ENCODE measurements at regions not wholly inside any gene's neighbourhood (a gene's known extent, or its start where the extent isn't known, plus 50 kb on each side); places are given as distances from the start of the nearest gene placed in this dataset.
"Not testable (repeated sequence)": the region's sequence is repeated elsewhere in the genome, so short reads cannot be mapped to it uniquely, and the experiment has no call there.

DNA sequence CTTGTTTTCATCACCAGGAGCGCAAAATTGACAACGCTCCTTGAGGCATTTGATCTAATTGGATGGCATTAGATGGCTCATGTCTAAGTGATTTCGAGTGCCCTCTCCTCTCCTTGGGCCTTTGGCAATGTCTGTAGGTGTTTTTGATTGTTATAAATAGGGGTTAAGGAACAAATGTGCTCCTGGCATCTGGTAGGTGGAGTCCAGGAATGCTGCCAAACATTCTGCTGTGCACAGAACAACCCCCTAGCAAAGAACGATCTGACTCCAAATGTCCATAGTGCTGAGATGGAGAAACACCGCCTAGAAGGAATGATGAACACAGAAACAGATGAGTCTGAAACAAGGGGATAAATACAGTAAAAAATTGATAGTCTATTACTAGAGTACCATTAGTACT, 68.0 kb upstream of the C1QTNF9B start:
- Histone ChIP-seq H3K9me3 (no peaks in the 10 kb centered on the region), H3K36me3 (replicated peaks) (no peaks in the 10 kb centered on the region), H3K4me3 (no peak overlapping the region), H3K27me3 (ENCODE audit: low read depth) (no peaks in the 10 kb centered on the region), H3K4me1 (no peaks in the 10 kb centered on the region)
- in situ Hi-C loops (cut with MboI; ENCODE audit: low sequenced_read_pairs), result no loop called here
- DNase-seq (ENCODE audit: low spot score in 2 of 2), result no peak

DNA sequence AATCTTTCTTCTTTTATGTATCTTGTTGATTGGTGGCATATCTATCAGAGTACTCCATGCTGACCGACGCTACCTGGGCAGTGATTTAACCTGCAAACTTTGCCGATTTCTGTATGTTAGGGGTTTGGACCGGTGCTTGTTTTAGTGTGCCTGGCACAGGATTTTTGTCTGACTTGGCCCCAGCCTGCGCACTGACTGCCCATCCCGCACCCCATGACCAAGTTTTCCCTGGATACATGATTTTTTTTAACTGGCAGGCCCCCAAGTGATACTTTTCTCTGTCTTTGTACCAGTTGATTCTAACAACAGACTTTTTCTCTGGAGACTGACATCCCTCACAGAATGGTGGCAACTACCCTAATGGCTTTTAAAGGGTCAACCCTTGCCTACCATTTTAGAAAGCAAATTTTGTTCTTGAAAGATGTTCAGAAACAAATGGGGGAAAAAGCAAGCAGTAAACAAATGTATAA, 69.0 kb upstream of the C1QTNF9B start:
- in situ Hi-C loops (cut with MboI; ENCODE audit: low sequenced_read_pairs), result no loop called here
- Histone ChIP-seq H3K4me1 (no peaks in the 10 kb centered on the region), H3K9me3 (no peaks in the 10 kb centered on the region), H3K4me3 (no peak overlapping the region), H3K27me3 (ENCODE audit: low read depth) (no peaks in the 10 kb centered on the region), H3K36me3 (replicated peaks) (no peaks in the 10 kb centered on the region)
- no peak for DNase-seq (ENCODE audit: low spot score in 2 of 2)

DNA sequence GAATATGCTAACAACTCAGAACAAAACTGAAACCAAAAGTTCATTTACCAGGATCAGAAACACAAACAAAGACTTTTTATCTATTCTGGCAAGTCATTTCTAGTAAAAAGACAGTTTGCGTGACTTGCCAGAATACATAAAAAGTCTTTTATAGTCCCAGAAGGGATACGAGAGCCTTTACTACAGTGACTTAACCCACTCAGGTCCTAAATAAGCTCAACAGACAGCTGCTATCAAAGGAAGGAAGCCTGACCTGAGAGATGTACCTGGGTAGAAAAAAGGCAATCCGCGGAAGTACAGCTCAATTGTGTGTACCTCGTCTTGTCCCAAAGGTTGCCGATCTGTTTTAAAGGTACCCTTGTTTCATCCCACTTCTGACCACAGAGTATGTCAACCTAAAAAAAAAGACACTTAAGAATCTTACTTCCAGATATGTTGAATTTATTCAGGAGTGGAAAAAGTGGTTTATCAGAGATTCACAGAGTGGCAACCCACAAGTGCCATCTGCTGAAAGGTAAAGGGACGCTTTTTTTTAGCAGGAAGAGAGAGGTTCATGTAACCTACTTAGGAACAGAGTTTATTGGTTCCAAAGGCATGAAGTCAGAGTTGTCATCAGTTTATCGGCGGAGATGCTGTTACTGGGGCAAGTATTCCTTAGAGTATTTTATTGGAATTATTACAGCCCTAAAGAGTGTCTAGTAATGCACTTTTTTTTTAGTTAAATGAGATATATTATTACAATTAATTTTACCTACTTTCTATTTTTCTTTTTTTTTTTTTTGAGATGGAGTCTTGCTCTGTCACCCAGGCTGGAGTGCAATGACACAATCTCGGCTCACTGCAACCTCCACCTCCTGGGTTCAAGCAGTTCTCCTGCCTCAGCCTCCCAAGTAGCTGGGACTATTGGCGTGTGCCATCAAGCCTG, 69.7 kb upstream of the C1QTNF9B start:
- no peak for DNase-seq (ENCODE audit: low spot score in 2 of 2)
- Histone ChIP-seq H3K27me3 (ENCODE audit: low read depth) (no peaks in the 10 kb centered on the region), H3K4me3 (no peak overlapping the region), H3K36me3 (replicated peaks) (no peaks in the 10 kb centered on the region), H3K9me3 (no peaks in the 10 kb centered on the region), H3K4me1 (no peaks in the 10 kb centered on the region)
- in situ Hi-C loops (cut with MboI; ENCODE audit: low sequenced_read_pairs), result no loop called here

DNA sequence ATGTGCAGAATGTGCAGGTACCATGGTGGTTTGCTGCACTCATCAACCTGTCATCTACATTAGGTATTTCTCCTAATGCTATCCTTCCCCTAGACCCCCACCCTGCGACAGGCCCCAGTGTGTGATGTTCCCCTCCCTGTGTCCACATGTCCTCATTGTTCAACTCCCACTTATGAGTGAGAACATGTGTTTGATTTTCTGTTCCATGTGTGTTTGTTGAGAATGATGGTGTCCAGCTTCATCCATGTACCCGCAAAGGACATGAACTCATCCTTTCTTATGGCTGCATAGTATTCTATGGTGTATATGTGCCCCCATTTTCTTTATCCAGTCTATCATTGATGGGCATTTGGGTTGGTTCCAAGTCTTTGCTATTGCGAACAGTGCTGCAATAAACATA, 70.5 kb upstream of the C1QTNF9B start:
- in situ Hi-C loops (cut with MboI; ENCODE audit: low sequenced_read_pairs); DNase-seq (ENCODE audit: low spot score in 2 of 2); H3K9me3 ChIP-seq; H3K36me3 ChIP-seq (replicated peaks); H3K27me3 ChIP-seq (ENCODE audit: low read depth); H3K4me1 ChIP-seq; H3K4me3 ChIP-seq: not testable (repeated sequence)

DNA sequence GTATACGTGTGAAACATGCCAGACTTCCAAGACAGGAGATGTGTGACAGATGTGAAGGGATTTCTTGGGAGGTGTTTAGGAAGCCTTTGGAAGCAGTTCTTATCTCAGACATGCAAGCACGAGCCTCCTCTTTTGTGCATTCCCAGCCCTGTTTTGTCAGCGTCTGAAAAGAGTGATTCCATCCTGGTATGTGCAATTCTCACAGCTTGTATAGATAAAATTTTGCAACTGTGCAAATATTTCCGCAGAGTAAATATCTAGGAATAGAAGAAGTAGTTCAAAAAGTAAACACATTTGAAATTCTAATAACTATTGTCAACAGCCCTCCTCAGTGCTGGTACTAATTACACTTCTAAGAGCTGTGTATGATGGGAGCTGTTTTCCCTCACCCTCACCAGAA, 72.3 kb upstream of the C1QTNF9B start:
- H3K4me3 ChIP-seq, result no peak overlapping the region
- no peak for DNase-seq (ENCODE audit: low spot score in 2 of 2)
- in situ Hi-C loops (cut with MboI; ENCODE audit: low sequenced_read_pairs), result no loop called here

DNA sequence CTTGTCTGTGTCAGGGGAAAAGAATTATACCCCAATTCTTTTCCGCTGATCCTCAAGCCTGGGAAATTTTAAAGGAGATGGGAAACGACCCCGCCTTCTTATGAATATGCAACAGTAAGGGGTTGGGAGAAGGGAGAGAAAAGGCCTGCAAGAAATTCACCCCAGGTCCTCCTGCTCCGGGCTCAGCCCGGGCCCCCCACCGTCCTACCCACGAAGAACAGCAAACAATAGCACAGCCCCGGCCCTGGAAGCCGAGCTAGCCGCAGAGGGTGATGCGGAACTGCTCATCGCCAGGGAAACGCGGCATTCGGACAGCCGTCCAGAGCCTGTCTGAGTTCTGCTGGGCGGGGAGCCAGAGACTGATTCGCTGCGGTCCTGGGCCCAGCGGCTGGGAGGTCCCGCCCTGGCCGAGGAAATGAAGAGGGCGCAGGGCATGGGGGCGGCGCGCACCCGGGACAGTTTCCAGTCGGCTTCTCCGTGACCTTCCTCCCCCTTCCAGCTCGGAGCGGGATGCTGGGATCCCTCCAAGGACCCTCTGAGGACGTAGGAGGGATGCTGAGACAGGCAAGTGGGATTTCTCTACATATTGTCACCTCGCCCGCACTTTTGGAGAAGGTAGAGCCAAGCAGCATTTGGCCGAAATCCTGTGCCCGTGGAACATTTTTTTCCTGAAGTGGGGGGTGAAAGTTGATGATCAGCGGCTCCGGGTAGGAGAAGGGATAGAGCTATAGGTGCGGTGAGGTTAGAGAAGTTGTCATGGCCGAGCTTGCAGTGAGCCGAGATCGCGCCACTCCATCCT, 82.3 kb upstream of the C1QTNF9B start:
- no peaks in the 10 kb centered on the region for H3K36me3 ChIP-seq (replicated peaks)
- in situ Hi-C loops (cut with MboI; ENCODE audit: low sequenced_read_pairs), result no loop called here
- peak; percentile 17 to 66 for DNase-seq (ENCODE audit: low spot score in 2 of 2)
- H3K4me3 ChIP-seq, result peak overlapping the region; percentile 32
- H3K9me3 ChIP-seq, result no peaks in the 10 kb centered on the region
- H3K27me3 ChIP-seq (ENCODE audit: low read depth), result no peaks in the 10 kb centered on the region
- peaks cover 12% of the 10 kb centered on the region for H3K4me1 ChIP-seq

More for the DNA sequence above, 72.3 kb upstream of the C1QTNF9B start:
- Histone ChIP-seq H3K9me3 (no peaks in the 10 kb centered on the region), H3K36me3 (replicated peaks) (no peaks in the 10 kb centered on the region), H3K4me1 (no peaks in the 10 kb centered on the region), H3K27me3 (ENCODE audit: low read depth) (no peaks in the 10 kb centered on the region)

DNA sequence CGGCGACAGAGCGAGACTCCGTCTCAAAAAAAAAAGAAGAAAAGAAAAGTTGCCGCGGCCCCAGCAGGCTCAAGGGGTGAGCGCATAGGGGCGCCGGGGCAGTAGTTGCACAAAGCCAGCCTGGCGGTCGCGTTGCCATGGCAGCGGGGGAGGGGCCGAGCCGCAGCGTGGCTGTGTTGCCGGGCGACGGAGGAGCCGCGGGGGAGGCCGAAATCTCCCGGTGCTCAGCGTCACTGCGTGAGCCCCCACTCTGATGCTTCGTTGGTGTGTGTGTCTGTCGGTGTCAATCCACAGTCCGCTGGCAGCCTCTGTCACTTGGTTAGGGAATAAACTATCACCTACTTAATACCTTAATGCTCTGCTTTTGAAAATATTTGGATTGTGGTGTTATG, 82.9 kb upstream of the C1QTNF9B start:
- Histone ChIP-seq H3K4me3 (peak overlapping the region; percentile 32), H3K9me3 (no peaks in the 10 kb centered on the region), H3K36me3 (replicated peaks) (no peaks in the 10 kb centered on the region), H3K4me1 (peaks cover 12% of the 10 kb centered on the region), H3K27me3 (ENCODE audit: low read depth) (no peaks in the 10 kb centered on the region)
- DNase-seq (ENCODE audit: low spot score in 2 of 2), result peak; percentile 54 to 89
- in situ Hi-C loops (cut with MboI; ENCODE audit: low sequenced_read_pairs), result no loop called here

DNA sequence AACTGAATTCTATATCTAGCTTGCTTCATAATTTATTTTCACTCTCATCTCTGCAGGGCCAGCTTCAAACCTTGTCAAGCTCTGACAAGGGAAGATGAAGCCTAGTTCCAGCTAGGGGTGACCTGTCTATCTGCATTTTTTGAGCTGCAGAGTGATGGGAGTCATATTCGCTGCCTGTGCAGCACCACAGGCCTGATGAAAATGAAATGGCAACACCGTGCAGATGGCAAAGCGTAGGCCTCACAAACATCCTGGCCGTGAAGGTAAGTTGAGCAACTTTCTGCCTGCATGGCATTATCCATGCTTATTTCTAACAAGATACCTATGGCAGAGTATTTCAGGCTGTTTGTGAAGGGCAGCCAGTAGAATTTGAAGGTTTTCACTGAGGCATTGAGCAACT, 86.4 kb upstream of the C1QTNF9B start:
- in situ Hi-C loops (cut with MboI; ENCODE audit: low sequenced_read_pairs), result no loop called here
- no peak for DNase-seq (ENCODE audit: low spot score in 2 of 2)
- peaks cover 5% of the 10 kb centered on the region for H3K4me1 ChIP-seq
- H3K4me3 ChIP-seq, result no peak overlapping the region
- H3K27me3 ChIP-seq (ENCODE audit: low read depth), result no peaks in the 10 kb centered on the region; the same call in 1 of the 2 replicates
- H3K9me3 ChIP-seq, result no peaks in the 10 kb centered on the region
- no peaks in the 10 kb centered on the region for H3K36me3 ChIP-seq (replicated peaks)

DNA sequence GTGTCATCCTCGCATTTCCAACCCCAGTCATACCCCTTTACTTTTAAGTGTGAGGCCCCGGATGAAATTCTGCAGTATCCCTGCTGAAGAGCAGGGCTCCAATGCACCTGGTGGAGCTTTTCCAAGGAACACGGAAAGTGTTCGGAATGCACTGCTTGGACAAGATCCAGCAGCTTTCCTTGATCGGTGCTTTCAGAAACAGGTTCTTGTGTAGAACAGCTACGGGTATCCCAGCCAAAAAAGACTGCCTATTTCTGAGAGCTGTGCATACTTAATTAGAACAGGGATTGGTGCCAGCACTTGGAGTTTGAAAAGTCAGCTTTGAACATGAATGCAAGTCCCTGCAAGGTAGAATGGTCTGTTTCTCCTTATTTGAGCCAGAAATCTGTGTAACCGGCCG, 87.2 kb upstream of the C1QTNF9B start:
- no peaks in the 10 kb centered on the region for H3K9me3 ChIP-seq
- no peaks in the 10 kb centered on the region; the same call in 1 of the 2 replicates for H3K27me3 ChIP-seq (ENCODE audit: low read depth)
- no peaks in the 10 kb centered on the region for H3K4me1 ChIP-seq
- no peaks in the 10 kb centered on the region for H3K36me3 ChIP-seq (replicated peaks)
- no peak for DNase-seq (ENCODE audit: low spot score in 2 of 2)
- no peak overlapping the region for H3K4me3 ChIP-seq
- in situ Hi-C loops (cut with MboI; ENCODE audit: low sequenced_read_pairs), result no loop called here

DNA sequence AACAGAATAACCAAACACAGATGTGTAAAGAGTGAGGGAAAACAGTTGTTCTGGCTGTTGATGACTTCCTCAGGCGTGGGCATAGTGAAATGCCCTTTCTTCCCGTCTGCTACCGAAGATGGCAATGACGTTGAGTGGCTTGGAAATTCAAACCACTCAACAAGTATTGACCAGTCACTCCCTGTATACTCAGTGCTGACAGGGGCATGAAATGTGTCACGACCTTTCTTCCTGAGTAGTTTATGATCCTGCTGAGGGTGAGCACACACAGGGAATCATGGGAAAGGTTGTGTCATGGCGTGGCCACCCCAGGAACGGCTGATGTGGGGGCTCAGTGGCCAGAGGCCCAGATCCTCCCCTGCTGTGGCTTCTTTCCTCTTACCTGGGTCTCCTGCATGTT, 87.8 kb upstream of the C1QTNF9B start:
- no peaks in the 10 kb centered on the region for H3K4me1 ChIP-seq
- no peaks in the 10 kb centered on the region; the same call in 1 of the 2 replicates for H3K27me3 ChIP-seq (ENCODE audit: low read depth)
- H3K9me3 ChIP-seq, result no peaks in the 10 kb centered on the region
- no peak overlapping the region for H3K4me3 ChIP-seq
- H3K36me3 ChIP-seq (replicated peaks), result no peaks in the 10 kb centered on the region
- DNase-seq (ENCODE audit: low spot score in 2 of 2), result no peak
- in situ Hi-C loops (cut with MboI; ENCODE audit: low sequenced_read_pairs), result no loop called here

DNA sequence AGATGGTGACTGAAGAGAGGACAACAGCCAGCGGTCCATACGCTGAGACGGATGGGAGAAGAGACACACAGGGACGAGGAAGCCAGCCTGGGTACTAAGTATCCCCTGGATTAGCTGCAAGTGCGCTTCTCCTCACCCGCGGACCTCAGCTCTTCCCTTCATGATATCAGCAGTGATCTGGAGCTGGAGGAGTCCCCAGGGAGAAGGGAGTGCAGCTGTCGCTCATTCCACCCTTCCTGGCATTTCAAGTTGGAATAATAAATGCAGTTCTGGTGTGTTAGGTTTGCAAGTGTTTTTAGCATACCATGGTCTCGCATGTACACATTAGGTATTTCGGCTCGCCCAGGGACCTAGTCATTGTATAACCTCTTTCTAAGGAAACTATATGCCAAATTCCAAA, 88.5 kb upstream of the C1QTNF9B start:
- in situ Hi-C loops (cut with MboI; ENCODE audit: low sequenced_read_pairs), result no loop called here
- no peaks in the 10 kb centered on the region for H3K36me3 ChIP-seq (replicated peaks)
- DNase-seq (ENCODE audit: low spot score in 2 of 2), result no peak
- H3K4me3 ChIP-seq, result no peak overlapping the region
- no peaks in the 10 kb centered on the region; the same call in 1 of the 2 replicates for H3K27me3 ChIP-seq (ENCODE audit: low read depth)
- H3K9me3 ChIP-seq, result no peaks in the 10 kb centered on the region
- H3K4me1 ChIP-seq, result no peaks in the 10 kb centered on the region

DNA sequence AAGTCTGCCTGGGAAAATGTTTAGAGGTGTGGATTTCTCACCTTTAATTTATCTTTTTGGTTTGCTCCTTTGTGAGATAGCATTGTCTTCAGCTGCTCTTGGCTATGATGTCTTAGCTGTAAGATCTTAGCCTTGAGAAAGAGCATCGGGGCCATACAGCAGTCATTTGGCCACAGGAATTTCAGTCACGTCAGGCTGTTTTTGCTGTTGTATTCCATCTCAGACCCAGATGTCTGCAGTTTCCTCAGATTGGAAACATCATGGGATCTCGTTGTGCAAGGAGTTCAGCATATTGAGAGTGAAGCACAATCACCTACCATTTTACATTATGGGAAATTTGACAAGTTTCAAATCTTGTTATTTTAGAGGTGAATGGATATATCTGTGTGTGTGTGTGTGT, 89.3 kb upstream of the C1QTNF9B start:
- Histone ChIP-seq H3K27me3 (ENCODE audit: low read depth) (no peaks in the 10 kb centered on the region; the same call in 1 of the 2 replicates), H3K4me3 (no peak overlapping the region), H3K36me3 (replicated peaks) (no peaks in the 10 kb centered on the region), H3K4me1 (no peaks in the 10 kb centered on the region), H3K9me3 (no peaks in the 10 kb centered on the region)
- in situ Hi-C loops (cut with MboI; ENCODE audit: low sequenced_read_pairs), result no loop called here
- DNase-seq (ENCODE audit: low spot score in 2 of 2), result no peak

DNA sequence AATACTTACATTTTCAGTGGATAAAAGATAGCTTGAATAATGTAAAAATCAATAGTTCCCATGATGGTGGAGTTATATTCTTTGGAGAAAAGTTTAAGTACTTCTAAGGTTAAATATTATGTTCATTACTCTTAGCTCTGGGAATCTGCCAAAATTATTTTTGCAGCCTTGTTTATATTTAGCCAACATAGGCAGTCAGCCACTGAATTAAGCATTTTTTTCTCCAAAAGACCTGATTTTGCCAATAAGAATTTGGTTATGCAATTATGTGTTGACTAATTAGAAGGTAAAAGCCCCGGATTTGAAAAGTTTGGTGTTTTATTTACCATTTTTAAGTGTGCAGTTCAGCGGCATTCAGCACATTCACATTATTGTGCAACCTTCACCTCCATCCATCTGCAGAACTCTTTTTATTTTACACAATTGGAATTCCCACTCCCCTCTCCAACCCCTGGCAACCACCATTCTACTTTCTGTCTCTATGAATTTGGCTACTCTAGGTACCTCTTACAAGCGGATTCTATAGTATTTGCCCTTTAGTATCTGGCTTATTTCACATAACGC, 90.1 kb upstream of the C1QTNF9B start:
- DNase-seq (ENCODE audit: low spot score in 2 of 2), result no peak
- Histone ChIP-seq H3K36me3 (replicated peaks) (no peaks in the 10 kb centered on the region), H3K27me3 (ENCODE audit: low read depth) (no peaks in the 10 kb centered on the region; the same call in 1 of the 2 replicates), H3K4me1 (no peaks in the 10 kb centered on the region), H3K9me3 (no peaks in the 10 kb centered on the region), H3K4me3 (no peak overlapping the region)
- in situ Hi-C loops (cut with MboI; ENCODE audit: low sequenced_read_pairs), result no loop called here

Data from HAP-1 (cell line).